ENCODE measurements at regions not wholly inside any gene's neighbourhood (a gene's known extent, or its start where the extent isn't known, plus 50 kb on each side); places are given as distances from the start of the nearest gene placed in this dataset.

GRCh38 chr7:79862447-79863210 is 272.0 kb upstream of the GNAI1 start:
- no peak for DNase-seq
- TF ChIP-seq CTCF (IDR thresholded peaks at IDR 0.05) (no peak), POLR2A (IDR thresholded peaks at IDR 0.05) (no peak)
- Histone ChIP-seq H3K4me1 (no peaks in the 10 kb centered on the region), H3K4me3 (no peak overlapping the region), H3K9me3 (no peaks in the 10 kb centered on the region), H3K36me3 (no peaks in the 10 kb centered on the region), H3K27ac (no peak overlapping the region), H3K27me3 (no peaks in the 10 kb centered on the region)
- intact Hi-C loops (cut with DNase I; ENCODE audit: low total_unique reads): no loop called here

- no peaks in the 10 kb centered on the region for H3K4me1 ChIP-seq
- no peak overlapping the region for H3K27ac ChIP-seq
- no peak overlapping the region for H3K4me3 ChIP-seq
- DNase-seq: no peak
- H3K36me3 ChIP-seq: no peaks in the 10 kb centered on the region
- no peaks in the 10 kb centered on the region for H3K27me3 ChIP-seq
- intact Hi-C loops (cut with DNase I; ENCODE audit: low total_unique reads): no loop called here
- TF ChIP-seq POLR2A (IDR thresholded peaks at IDR 0.05) (no peak), CTCF (IDR thresholded peaks at IDR 0.05) (no peak)
- H3K9me3 ChIP-seq: no peaks in the 10 kb centered on the region
Observed at GRCh38 chr7:79855172-79855571, 279.5 kb upstream of the GNAI1 start.

GRCh38 chr7:79854621-79855020 is 280.0 kb upstream of the GNAI1 start:
- H3K4me1 ChIP-seq: no peaks in the 10 kb centered on the region
- intact Hi-C loops (cut with DNase I; ENCODE audit: low total_unique reads): no loop called here
- no peak for DNase-seq
- H3K4me3 ChIP-seq: no peak overlapping the region
- TF ChIP-seq CTCF (IDR thresholded peaks at IDR 0.05): no peak
- no peak for TF ChIP-seq POLR2A (IDR thresholded peaks at IDR 0.05)
- no peaks in the 10 kb centered on the region for H3K9me3 ChIP-seq
- H3K36me3 ChIP-seq: no peaks in the 10 kb centered on the region
- H3K27ac ChIP-seq: no peak overlapping the region
- no peaks in the 10 kb centered on the region for H3K27me3 ChIP-seq

- intact Hi-C loops (cut with DNase I; ENCODE audit: low total_unique reads): no loop called here
- H3K27me3 ChIP-seq: no peaks in the 10 kb centered on the region
- no peak overlapping the region for H3K27ac ChIP-seq
- no peak overlapping the region for H3K4me3 ChIP-seq
- no peaks in the 10 kb centered on the region for H3K36me3 ChIP-seq
- DNase-seq: no peak
- H3K4me1 ChIP-seq: no peaks in the 10 kb centered on the region
- H3K9me3 ChIP-seq: no peaks in the 10 kb centered on the region
- TF ChIP-seq CTCF (IDR thresholded peaks at IDR 0.05) (no peak), POLR2A (IDR thresholded peaks at IDR 0.05) (no peak)
Observed at GRCh38 chr7:79837915-79838314, 296.7 kb upstream of the GNAI1 start.

GRCh38 chr7:79833616-79834015 is 301.0 kb upstream of the GNAI1 start:
- H3K9me3 ChIP-seq: no peaks in the 10 kb centered on the region

More at GRCh38 chr7:79833616-79834015, 301.0 kb upstream of the GNAI1 start:
- Histone ChIP-seq H3K27ac (no peak overlapping the region), H3K27me3 (no peaks in the 10 kb centered on the region), H3K4me3 (no peak overlapping the region), H3K36me3 (no peaks in the 10 kb centered on the region), H3K4me1 (no peaks in the 10 kb centered on the region)
- no peak for DNase-seq
- TF ChIP-seq POLR2A (IDR thresholded peaks at IDR 0.05): no peak
- no peak for TF ChIP-seq CTCF (IDR thresholded peaks at IDR 0.05)
- intact Hi-C loops (cut with DNase I; ENCODE audit: low total_unique reads): no loop called here

Data from uterus (tissue), 3 donors.